ENCODE measurements at regions not wholly inside any gene's neighbourhood (a gene's known extent, or its start where the extent isn't known, plus 50 kb on each side); places are given as distances from the start of the nearest gene placed in this dataset.
"Not testable (repeated sequence)": the region's sequence is repeated elsewhere in the genome, so short reads cannot be mapped to it uniquely, and the experiment has no call there.

GRCh38 chr3:73835945-73836344, 211.2 kb upstream of the PDZRN3 start:
- Histone ChIP-seq H3K27ac (no peak overlapping the region), H3K4me3 (no peak overlapping the region), H3K4me1 (no peaks in the 10 kb centered on the region), H3K36me3 (no peaks in the 10 kb centered on the region), H3K9me3 (peaks cover 0 to 8% (median 7%) of the 10 kb centered on the region in 3 donors), H3K27me3 (no peaks in the 10 kb centered on the region)
- intact Hi-C loops (cut with DNase I; ENCODE audit: low total_unique reads): no loop called here
- no peak for TF ChIP-seq CTCF (IDR thresholded peaks at IDR 0.05)
- no peak for DNase-seq

GRCh38 chr3:73832426-73832825, 207.7 kb upstream of the PDZRN3 start:
- peaks cover 0 to 22% (median 18%) of the 10 kb centered on the region in 4 donors for H3K4me1 ChIP-seq
- no peak for TF ChIP-seq CTCF (IDR thresholded peaks at IDR 0.05)
- H3K9me3 ChIP-seq: peaks cover 0 to 8% (median 7%) of the 10 kb centered on the region in 3 donors
- DNase-seq: no peak
- intact Hi-C loops (cut with DNase I; ENCODE audit: low total_unique reads): no loop called here
- H3K27me3 ChIP-seq: no peaks in the 10 kb centered on the region
- no peak overlapping the region for H3K27ac ChIP-seq
- no peak overlapping the region for H3K4me3 ChIP-seq
- H3K36me3 ChIP-seq: no peaks in the 10 kb centered on the region

- intact Hi-C loops (cut with DNase I; ENCODE audit: low total_unique reads): no loop called here
- H3K27ac ChIP-seq: peak overlapping the region; percentile 66 to 76
These were observed 203.6 kb upstream of the PDZRN3 start for GRCh38 chr3:73828348-73828747.

GRCh38 chr3:73827725-73828211, 203.0 kb upstream of the PDZRN3 start:
- no peak for TF ChIP-seq CTCF (IDR thresholded peaks at IDR 0.05)
- peaks cover 0 to 53% (median 23%) of the 10 kb centered on the region in 4 donors for H3K4me1 ChIP-seq
- no peak for DNase-seq
- H3K36me3 ChIP-seq: no peaks in the 10 kb centered on the region
- H3K4me3 ChIP-seq: no peak overlapping the region
- H3K27me3 ChIP-seq: no peaks in the 10 kb centered on the region
- H3K27ac ChIP-seq: peak overlapping the region; percentile 66 to 76
- H3K9me3 ChIP-seq: no peaks in the 10 kb centered on the region
- intact Hi-C loops (cut with DNase I; ENCODE audit: low total_unique reads): no loop called here

More at GRCh38 chr3:73828348-73828747, 203.6 kb upstream of the PDZRN3 start:
- no peak overlapping the region for H3K4me3 ChIP-seq
- DNase-seq: no peak
- peaks cover 0 to 47% (median 23%) of the 10 kb centered on the region in 4 donors for H3K4me1 ChIP-seq
- no peaks in the 10 kb centered on the region for H3K27me3 ChIP-seq
- TF ChIP-seq CTCF (IDR thresholded peaks at IDR 0.05): no peak
- H3K9me3 ChIP-seq: no peaks in the 10 kb centered on the region
- H3K36me3 ChIP-seq: no peaks in the 10 kb centered on the region

GRCh38 chr3:73827204-73827603, 202.5 kb upstream of the PDZRN3 start:
- Histone ChIP-seq H3K4me3 (no peak overlapping the region), H3K4me1 (peaks cover 0 to 53% (median 23%) of the 10 kb centered on the region in 4 donors), H3K27me3 (no peaks in the 10 kb centered on the region), H3K36me3 (no peaks in the 10 kb centered on the region), H3K27ac (peak overlapping the region; percentile 66 to 76), H3K9me3 (no peaks in the 10 kb centered on the region)
- no peak for DNase-seq
- intact Hi-C loops (cut with DNase I; ENCODE audit: low total_unique reads): no loop called here
- no peak for TF ChIP-seq CTCF (IDR thresholded peaks at IDR 0.05)

GRCh38 chr3:73820896-73821295, 196.2 kb upstream of the PDZRN3 start:
- DNase-seq; H3K27me3 ChIP-seq; H3K27ac ChIP-seq; H3K36me3 ChIP-seq; H3K4me3 ChIP-seq; H3K9me3 ChIP-seq; intact Hi-C loops (cut with DNase I; ENCODE audit: low total_unique reads): not testable (repeated sequence)
- peaks cover 0 to 28% (median 0%) of the 10 kb centered on the region in 4 donors for H3K4me1 ChIP-seq

Data from tibial artery (tissue), 4 donors.